T follicular helper cell (primary cell): ENCODE measurements at regions not wholly inside any gene's neighbourhood (a gene's known extent, or its start where the extent isn't known, plus 50 kb on each side); places are given as distances from the start of the nearest gene placed in this dataset.
"Not testable (repeated sequence)": the region's sequence is repeated elsewhere in the genome, so short reads cannot be mapped to it uniquely, and the experiment has no call there.

ENCODE experiments used
- DNase-seq: peaks from one replicate; pipeline ENCODE4 v3.0.0-alpha.2; 2020; ENCODE audit warnings: low read depth

DNA sequence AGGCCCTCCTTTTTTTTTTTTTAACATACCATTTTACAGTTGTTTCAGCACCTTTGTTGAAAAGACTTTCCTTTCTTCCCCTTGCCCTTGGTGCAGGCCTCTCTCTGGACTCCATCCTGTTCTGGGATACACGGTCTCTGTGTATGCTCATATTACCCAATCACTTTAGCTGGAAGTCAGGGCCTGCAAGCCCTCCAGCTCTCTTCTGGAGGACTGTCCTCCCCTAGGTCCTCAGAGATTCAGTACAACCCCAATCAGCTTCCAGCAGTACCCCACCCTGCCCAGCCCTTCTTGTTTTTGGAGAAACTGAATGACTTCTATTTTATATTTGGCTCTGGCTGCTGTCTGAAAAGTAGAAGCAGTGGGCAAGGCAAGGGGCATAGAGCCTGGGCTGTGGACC is 270.8 kb downstream of the KLF13 start:
- DNase-seq: no peak

DNA sequence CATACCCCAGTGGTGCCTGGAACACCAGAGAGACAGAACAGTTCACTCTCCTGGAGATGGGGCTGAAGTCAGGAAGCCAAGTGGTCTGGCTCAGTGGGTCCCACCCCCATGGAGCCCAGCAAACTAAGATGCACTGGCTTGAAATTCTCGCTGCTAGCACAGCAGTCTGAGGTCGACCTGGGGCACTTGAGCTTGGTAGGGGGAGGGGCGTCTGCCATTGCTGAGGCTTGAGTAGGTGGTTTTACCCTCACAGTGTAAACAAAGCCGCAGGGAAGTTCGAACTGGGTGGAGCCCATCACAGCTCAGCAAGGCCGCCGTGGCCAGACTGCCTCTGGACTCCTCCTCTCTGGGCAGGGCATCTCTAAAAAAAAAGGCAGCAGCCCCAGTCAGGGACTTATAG is 272.0 kb downstream of the KLF13 start:
- no peak for DNase-seq

DNA sequence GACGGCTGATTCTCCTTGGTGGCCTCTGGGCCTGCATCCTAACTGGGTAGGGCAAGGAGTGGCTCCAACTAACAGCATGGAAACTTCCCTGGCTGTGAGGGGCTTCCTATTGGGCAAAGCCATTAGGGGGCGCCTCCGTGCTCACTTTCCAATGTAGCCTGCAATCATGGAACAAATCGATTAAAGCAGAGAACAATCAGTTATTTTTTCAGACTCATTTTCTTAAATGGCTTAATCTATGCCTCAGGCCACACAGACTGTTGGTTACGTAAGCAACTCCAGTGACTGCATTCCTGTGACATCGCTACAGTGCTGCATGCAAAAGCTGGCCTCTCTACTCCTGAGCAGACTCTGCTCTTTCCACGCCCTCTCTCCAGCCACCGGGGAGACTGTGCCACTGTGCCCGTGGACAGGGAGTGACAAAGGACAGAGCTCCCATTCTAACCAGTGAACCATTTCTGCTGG is 278.9 kb downstream of the KLF13 start:
- no peak for DNase-seq

DNA sequence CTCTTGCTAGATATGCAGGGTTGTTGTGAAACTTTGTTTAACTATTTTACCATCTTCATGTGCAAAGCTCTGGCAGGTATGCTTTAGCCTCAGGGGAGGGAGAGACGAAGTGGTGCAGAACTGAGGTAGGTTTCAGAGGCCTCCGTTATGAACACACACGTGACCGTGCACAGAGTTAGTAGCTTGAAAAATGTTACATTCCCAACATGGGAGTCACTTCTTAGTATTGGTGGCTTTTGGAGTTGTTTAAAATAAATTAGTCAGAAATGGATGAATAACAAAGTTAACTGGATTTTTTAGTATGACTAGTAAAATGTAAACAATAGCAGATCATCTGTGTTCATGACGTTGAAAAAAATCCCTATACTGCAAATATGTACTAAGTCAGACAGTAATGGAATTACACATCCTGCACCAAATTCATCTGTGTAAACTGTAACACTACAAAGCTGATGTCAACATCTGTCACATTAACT is 279.6 kb downstream of the KLF13 start:
- DNase-seq: no peak

DNA sequence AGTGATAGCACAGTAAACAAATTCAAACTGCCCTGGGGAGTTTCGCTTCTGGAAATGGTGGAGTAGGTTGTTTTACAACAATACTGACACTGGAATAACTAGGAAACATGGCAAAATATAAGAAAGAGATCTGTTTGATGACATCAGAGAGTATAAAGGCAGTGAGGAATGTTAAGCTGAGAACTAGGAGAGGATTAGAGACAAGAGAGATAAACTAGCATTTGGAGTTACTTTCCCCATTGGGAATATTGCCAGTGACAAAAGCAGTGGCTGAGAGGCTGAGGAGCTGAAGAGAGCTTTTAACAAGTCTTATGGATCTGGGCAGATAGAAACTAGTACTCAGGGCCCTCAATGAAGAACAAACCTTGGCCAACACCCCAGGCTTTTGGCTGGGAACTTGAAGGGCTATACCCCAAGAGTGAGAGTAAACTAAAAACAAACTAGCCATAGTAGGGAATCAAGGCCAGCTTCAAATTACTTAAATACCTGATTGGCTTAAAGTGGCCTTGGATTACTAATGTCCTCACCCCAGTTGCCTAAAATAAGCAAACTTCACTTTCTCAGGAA is 280.4 kb downstream of the KLF13 start:
- DNase-seq: no peak

DNA sequence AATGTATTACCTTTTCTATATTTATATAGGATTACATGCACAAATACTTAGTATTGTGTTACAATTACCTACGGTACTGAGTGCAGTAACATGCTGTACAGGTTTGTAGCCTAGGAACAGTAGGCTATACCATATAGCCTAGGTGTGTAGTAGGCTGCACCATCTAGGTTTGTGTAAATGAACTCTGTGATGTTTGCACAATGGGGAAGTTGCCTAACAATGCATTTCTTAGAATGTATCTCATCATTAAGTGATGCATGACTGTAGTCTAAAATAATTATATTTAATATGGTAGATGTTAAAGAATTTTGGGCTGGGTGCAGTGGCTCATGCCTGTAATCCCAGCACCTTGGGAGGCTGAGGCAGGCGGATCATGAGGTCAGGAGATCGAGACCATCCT is 281.0 kb downstream of the KLF13 start:
- DNase-seq: no peak

DNA sequence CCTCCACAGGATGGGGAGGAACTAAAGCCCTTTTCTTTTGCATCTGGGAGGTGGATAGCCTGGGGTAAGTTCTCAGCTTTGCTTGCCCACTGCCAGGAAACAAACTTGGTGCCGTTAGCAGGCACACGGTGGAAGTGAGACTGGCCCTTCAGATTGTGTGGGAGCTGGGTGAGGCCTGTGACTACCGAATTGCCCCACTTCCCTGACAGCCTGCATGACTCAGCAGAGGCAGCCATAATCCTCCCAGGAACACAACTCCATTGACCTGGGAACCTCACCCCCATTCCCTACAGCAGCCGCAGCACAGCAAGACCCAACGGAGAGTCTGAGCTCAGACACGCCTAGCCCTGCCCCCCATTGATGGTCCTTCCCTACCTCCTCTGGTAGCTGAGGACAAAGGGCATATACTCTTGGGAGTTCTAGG is 282.6 kb downstream of the KLF13 start:
- DNase-seq: no peak

DNA sequence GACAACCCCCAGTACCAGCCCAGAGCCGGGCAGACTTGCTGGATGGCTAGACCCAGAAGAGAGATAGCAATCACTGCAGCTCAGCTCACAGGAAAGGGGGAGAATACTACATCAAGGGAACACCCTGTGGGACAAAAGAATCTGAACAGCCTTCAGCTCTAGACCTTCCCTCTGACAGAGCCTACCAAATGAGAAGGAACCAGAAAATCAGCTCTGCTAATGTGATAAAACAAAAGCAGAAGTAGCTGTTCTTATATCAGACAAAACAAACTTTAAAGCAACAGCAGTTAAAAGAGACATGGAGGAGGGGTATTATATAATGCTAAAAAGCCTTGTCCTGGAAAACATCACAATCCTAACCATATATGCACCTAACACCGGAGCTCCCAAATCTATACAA is 283.3 kb downstream of the KLF13 start:
- no peak for DNase-seq

DNA sequence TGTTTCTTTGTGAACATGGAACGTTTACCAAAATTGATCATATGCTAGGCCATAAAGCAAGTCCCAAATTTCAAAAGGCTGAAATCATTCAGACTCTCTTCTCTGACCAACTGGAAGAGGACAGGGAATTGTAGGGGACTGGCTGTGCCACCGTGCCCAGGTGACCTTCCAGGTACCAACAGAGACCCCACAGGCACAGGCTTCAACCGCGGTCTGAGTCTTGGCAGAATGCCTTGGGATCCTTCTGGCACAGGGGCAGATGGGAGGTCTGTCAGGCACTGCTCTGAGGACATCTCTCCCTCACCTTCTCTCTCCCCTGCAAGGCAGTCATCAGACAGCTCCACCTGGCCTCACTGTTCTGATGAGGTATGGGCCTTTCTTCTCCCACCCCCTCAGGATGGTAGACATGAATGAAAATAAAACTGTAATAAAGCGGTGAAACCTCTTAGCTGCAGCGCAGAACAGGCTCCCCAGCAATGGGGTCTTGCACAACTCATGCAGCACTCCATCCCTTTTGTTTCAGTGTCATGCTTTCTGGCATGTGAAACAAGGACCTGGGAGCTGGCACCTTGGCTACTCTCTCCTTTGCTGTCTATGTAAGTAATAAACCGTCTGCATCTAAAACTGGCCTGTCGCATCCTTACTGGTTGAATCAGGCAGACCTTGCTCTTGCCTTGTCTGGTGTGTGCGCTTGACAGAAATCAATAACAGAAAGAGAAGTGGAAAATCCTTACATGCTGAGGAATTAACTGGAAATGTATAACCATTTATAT is 289.2 kb downstream of the KLF13 start:
- no peak for DNase-seq

DNA sequence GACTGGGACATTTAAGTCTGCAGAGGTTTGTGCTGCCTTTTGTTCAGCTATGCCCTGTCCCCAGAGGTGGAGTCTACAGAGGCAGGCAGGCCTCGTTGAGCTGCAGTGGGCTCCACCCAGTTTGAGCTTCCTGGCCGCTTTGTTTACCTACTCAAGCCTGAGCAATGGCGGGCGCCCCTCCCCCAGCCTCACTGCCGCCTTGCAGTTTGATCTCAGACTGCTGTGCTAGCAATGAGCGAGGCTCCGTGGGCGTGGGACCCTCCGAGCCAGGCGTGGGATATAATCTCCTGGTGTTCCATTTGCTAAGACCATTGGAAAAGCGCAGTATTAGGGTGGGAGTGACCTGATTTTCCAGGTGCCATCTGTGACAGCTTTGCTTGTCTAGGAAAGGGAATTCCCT is 296.7 kb downstream of the KLF13 start:
- DNase-seq: not testable (repeated sequence)

DNA sequence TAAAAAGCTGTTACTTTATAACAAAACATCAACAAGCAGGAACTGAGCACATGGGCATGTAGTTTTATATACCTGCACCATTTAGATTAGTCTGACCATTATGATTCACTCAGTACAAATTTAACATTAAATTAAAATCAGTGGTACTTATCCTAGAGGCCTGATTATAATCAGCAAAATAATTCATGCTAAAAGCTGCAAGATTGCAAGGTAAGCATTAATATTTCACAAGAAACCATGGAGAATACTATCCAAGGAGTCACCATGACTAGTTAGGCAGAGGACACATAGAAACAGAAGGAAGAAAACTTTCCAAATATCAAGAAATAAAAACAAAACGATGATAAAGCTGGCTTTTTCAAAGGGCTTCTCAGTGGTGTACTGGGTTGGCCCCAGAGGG is 297.5 kb downstream of the KLF13 start:
- DNase-seq: not testable (repeated sequence)

DNA sequence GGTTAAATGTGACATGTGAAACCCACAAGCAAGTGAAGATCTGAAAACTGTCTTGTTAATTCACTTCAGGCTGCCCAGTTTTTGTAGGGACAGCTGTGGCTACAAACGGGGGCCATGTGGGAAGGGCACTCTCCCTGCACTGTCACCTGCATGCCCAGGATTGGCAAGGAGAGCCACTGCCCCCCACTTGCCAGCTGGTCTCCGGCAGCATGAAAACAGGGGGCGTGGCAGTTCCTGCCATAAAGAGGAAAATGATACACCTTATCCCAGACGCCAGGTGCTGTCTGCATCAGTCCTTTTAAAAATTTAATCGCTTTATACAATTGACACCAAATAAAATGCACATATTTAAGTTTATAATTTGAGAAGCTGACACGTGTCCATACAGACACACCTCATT is 309.1 kb downstream of the KLF13 start:
- DNase-seq: not testable (repeated sequence)

DNA sequence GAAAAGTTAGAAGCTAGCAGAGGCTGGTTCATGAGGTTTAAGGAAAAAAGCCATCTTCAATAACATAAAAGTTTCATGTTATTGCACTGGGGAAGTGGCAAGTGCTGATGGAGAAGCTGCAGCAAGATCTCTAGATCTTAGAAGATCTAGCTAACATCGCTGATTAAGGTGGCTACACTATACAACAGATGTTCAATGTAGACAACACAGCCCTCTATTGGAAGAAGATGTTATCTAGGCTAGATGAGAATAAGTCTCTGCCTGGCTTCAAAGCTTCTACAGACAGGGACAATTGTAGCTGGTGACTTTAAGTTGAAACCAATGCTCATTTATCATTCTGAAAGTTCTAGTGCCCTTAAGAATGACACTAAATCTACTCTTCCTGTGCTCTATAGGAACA is 310.3 kb downstream of the KLF13 start:
- DNase-seq: not testable (repeated sequence)

DNA sequence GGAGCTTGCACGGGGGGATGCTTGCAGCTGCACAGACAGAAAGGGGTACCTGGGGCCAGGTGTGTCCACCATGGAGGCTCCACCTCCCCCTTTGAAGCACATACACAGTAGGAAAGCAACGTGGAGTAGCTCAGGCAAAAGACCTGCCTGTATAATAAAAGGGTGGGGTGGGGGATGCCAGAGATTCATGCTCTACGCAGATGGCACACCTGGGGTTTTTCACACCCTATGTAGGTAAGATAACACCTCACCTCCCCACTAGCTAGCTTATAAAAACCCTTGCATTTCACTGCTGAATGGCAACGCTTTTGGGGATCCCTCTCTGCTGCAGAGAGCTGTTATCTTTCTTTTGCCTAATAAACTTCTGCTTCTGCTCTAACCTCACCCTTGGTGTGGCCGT is 317.3 kb downstream of the KLF13 start:
- not testable (repeated sequence) for DNase-seq

DNA sequence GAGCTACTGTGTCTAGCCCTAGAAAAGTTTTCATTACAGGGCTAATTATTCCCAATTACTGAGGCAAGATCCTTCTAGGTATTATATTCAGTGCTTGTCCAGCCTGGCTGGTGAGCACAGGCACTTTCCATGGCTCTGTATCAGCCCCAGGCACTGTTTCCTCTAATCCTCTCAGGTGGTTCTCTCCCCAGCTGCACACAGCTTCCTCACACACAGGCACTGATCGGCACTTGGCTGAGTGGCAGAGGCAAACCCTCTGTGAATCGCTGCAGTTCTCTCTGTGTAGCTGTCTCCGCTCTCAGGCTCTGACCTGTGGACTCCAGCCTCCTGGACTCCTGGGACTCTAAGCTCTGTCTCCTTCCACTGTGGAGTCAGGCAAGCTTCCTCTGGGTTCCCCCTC is 318.1 kb downstream of the KLF13 start:
- not testable (repeated sequence) for DNase-seq

DNA sequence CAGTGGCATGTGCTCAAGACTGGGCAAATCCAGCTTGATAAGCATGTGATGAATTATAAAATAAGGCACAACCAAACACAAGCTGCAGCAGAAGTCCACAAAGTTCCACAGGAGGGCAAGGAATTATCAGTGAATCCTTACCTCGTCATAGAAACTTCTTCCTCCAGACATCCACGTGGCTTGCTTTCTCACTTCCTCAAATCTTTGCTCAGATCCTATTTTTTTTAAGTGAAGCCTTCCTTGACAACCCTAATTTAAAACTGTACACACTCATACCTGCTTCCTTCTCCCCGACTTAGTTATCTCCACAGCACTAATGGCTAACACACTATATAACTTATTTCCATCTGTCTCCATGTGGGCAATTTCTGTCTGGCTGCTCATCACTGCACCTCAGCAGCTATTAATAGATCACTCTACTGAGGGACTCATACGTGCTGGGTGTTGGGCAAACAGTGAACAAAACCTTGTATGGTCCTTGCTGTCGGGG is 320.7 kb downstream of the KLF13 start:
- not testable (repeated sequence) for DNase-seq

DNA sequence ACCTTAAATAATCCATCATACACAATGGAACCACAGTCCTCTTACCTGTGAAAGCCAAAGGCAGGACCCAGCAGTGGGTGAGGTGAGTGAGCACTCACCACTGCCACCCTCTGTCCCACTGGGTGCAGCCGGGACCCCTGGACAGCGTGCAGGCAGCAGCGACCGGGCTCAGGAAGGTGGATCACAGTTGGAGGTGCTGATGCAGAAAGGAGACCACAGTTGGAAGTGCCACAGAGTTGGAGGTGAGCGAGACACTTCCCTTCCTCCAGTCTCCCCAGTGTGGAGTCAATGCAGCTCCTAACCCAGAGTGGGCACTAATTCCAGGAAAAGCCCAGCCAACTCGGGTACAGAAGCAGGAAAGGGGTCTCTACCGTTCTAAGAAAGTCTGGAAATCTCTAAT is 323.0 kb downstream of the KLF13 start:
- DNase-seq: not testable (repeated sequence)

DNA sequence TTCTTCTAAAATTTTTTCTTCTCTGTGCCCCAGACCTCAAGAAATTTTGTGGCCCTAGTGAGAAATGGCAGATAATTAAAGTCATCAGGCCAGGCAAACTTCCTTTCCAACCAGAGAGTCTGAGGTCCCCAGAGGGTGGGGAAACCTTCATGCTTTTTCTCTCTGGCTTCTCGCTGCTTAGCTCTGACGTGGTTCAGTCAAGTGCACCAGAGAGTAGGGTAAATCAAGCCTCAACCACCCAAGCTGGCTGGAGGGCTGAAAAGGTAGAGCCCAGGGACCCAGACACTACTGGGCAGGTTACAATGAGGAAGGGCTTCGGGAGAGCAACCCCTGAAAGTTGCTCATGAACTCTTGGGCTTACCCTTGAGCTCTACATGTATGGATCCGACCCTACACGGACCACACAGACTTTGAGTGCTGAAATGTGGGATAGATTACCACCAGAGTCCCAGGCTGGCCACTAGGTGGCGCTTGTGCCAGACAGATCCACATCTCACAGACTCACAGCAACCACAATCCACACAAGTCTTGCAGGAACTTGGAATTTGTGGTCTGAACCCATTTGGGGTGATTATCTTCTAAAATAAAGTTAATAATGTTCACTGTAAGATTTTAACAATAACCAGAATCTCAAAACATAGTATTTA is 323.5 kb downstream of the KLF13 start:
- peak; percentile 16 for DNase-seq

DNA sequence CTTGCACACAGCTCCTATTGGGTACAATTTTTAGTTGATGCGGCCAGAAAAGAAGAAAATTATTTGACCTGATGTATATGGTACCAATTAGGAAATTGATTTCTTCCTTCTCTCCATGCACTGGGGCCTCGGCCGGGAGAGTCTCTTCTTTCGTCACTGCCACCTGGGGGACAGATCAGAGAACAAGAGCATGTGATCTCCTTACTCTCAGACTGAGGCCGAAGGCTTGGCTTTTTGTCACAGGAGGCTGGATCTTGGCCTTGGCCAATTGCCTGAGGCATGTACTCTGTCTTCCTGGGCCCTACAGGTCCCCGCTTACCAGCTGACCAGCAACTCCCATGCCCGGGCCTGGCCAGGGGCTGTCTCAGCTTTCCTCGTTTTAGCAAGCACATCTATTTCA is 330.3 kb downstream of the KLF13 start:
- not testable (repeated sequence) for DNase-seq

DNA sequence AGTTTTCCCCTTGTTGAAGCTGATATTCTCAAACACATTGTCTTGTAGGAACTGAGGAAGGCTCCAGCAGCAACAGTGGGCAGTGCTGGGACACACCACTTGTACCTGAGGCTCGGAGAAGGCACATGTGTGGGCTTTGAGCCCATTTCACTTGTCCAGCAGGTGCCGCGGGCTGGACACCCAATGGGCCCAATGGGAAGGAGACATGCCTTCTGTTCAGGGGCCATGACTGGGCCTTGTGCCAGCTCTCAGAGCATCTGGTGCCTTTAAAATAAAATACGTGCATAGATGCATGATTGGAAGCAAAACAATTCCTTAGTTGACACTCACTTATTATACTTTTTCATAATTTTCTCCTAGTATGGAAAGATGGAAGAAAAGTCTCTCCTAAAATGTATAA is 334.2 kb downstream of the KLF13 start:
- no peak for DNase-seq

DNA sequence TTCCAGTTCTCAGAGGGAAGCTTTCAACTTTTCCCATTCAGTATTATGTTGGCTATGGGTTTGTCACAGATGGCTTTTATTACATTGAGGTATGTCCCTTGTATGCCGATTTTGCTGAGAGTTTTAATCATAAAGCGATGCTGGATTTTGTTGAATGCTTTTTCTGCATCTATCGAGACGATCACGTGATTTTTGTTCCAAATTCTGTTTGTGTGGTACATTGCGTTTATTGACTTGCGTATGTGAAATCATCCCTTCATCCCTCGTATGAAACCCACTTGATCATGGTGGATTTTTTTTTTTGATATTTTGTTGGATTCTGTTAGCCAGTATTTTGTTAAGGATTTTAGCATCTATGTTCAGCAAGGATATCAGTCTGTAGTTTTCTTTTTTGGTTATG is 339.1 kb downstream of the KLF13 start:
- DNase-seq: not testable (repeated sequence)

DNA sequence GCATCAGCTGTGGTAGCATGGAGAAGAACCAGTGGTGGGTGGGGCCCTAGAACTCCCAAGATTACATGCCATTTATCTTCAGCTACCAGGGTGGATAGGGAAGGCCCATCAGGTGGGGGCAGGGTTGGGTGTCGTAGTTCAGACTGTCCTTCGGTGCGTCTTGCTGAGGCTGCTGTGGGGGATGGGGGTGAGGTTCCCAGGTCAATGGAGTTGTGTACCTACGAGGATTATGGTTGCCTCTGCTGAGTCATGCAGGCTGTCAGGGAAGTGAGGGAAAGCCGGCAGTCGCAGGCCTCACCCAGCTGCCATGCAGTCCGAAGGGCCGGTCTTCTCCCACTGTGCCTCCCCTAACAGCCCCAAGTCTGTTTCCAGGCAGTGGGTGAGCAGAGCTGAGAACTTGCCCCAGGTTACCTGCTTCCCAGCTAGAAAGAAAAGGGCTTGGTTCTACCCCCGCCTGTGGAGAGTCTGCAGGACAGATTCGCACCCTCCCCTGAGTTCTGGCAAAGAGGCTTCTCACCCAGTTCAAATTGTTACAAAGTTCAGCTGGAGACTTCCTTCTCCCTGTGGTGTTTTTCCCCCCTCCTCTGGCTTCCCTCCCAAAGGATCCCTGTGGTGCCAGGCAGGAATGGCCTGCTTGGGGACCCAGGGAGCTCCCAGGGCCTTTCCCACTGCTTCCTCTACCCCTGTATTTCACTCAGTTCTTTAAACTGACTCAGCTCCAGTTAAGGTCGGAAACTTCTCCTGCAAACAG is 342.7 kb downstream of the KLF13 start:
- not testable (repeated sequence) for DNase-seq
